ENCODE measurements at regions not wholly inside any gene's neighbourhood (a gene's known extent, or its start where the extent isn't known, plus 50 kb on each side); places are given as distances from the start of the nearest gene placed in this dataset.

- TF ChIP-seq CTCF (IDR thresholded peaks at IDR 0.05), result no peak
- no peak for TF ChIP-seq POLR2A (IDR thresholded peaks at IDR 0.05)
These were observed 151.3 kb upstream of the UQCRFS1 start for GRCh38 chr19:29364224-29364726.

All from right lobe of liver (tissue), 4 donors.